Loucy (cell line): ENCODE measurements at regions not wholly inside any gene's neighbourhood (a gene's known extent, or its start where the extent isn't known, plus 50 kb on each side); places are given as distances from the start of the nearest gene placed in this dataset.
A peak's percentile ranks its signal among the peaks of the same experiment; 100 is the strongest.

ENCODE experiments used
- H2AFZ ChIP-seq: fragments of 200-600 bp; sonication (generic); 2 replicates; pipeline ENCODE4 v1.6.0; 2016; ENCODE audit warnings: antibody characterized with exemption, mild to moderate bottlenecking, low read length, moderate library complexity
- H3F3A ChIP-seq: fragments of 200-600 bp; 2 replicates; pipeline ENCODE4 v1.6.0; 2016; ENCODE audit warnings: antibody characterized with exemption, low read depth, mild to moderate bottlenecking
- H3K27me3 ChIP-seq: fragments of 200-600 bp; sonication (generic); 2 replicates; pipeline ENCODE4 v1.6.1; 2014; ENCODE audit warnings: low read length, mild to moderate bottlenecking; ENCODE audit not compliant: insufficient read depth, poor library complexity, severe bottlenecking
- H3K36me3 ChIP-seq: fragments of 200-600 bp; sonication (generic); 2 replicates; pipeline ENCODE4 v1.6.1; 2016; ENCODE audit warnings: low read length; ENCODE audit not compliant: insufficient read depth
- H3K4me1 ChIP-seq: fragments of 200-600 bp; sonication (generic); 2 replicates; pipeline ENCODE4 v1.5.1; 2014; ENCODE audit warnings: low read length, mild to moderate bottlenecking; ENCODE audit not compliant: insufficient read depth, poor library complexity, severe bottlenecking
- H3K4me2 ChIP-seq: fragments of 200-600 bp; sonication (generic); 2 replicates; pipeline ENCODE4 v1.6.0; 2014; ENCODE audit warnings: antibody characterized with exemption, low read length, low read depth, mild to moderate bottlenecking; ENCODE audit not compliant: poor library complexity, severe bottlenecking
- H3K4me3 ChIP-seq: fragments of 200-600 bp; sonication (generic); 2 replicates; pipeline ENCODE4 v1.5.1; 2014; ENCODE audit warnings: low read length, mild to moderate bottlenecking, mixed read lengths; ENCODE audit not compliant: poor library complexity, severe bottlenecking
- H3K79me2 ChIP-seq: fragments of 200-600 bp; sonication (generic); 2 replicates; pipeline ENCODE4 v1.6.1; 2014; ENCODE audit warnings: low read length; ENCODE audit not compliant: insufficient read depth
- H3K9ac ChIP-seq: fragments of 200-600 bp; sonication (generic); 2 replicates; pipeline ENCODE4 v1.6.0; 2014; ENCODE audit warnings: mild to moderate bottlenecking, low read depth, low read length, moderate library complexity; ENCODE audit not compliant: poor library complexity, severe bottlenecking
- H3K9me2 ChIP-seq: fragments of 200-600 bp; sonication (generic); replicated peaks from 2 replicates; pipeline ENCODE4 v1.6.1; 2016; ENCODE audit warnings: low read depth, low read length, mixed read lengths
- H3K9me3 ChIP-seq: fragments of 200-600 bp; sonication (generic); 2 replicates; pipeline ENCODE4 v1.6.1; 2014; ENCODE audit warnings: mild to moderate bottlenecking, antibody characterized with exemption, low read length, low read depth; ENCODE audit not compliant: insufficient read depth
- H4K20me1 ChIP-seq: fragments of 200-600 bp; sonication (generic); 2 replicates; pipeline ENCODE4 v1.6.0; 2014; ENCODE audit warnings: antibody characterized with exemption, low read length, mild to moderate bottlenecking; ENCODE audit not compliant: insufficient read depth, poor library complexity, severe bottlenecking
- EZH2phosphoT487 ChIP-seq: fragments of 200-600 bp; IDR thresholded peaks from 2 replicates; pipeline ENCODE4 v1.6.1; 2018; ENCODE audit warnings: antibody characterized with exemption, mild to moderate bottlenecking, moderate library complexity, borderline replicate concordance
- TF ChIP-seq, protein P1 (sequence below): fragments of 200-600 bp; sonication (generic); conservative IDR thresholded peaks from 2 replicates; pipeline ENCODE4 v1.5.1; 2014; ENCODE audit warnings: mild to moderate bottlenecking, antibody characterized with exemption, low read length

DNA sequence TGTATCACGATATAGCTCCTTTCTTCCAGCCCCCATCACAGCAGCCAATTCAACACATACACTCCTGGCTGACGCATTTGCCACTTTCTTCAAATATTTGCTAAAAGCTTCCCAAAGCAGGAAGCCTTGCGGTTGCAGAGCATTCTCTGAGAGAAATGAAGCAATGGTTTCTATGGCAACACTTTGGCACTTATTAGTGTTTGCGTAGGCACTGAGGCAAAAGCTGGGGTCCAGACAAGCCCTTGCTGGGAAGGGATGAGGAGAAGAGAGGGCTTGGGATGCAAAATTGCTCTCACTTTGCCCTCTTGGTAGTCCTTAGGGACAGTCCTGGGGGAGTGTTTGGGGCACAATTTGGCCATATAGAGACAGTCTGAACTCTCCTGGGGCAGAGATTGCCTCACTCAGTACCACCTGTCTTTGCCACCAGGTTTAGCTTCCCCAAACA is 55.0 kb upstream of the PAK3 start:
- peak overlapping the region; percentile 40 for H3K4me2 ChIP-seq
- no peaks in the 10 kb centered on the region for H3K27me3 ChIP-seq
- no peaks in the 10 kb centered on the region for H3K9me2 ChIP-seq
- no peak overlapping the region for H3K4me3 ChIP-seq
- no peak for TF ChIP-seq EZH2phosphoT487
- TF ChIP-seq, protein P1, sequence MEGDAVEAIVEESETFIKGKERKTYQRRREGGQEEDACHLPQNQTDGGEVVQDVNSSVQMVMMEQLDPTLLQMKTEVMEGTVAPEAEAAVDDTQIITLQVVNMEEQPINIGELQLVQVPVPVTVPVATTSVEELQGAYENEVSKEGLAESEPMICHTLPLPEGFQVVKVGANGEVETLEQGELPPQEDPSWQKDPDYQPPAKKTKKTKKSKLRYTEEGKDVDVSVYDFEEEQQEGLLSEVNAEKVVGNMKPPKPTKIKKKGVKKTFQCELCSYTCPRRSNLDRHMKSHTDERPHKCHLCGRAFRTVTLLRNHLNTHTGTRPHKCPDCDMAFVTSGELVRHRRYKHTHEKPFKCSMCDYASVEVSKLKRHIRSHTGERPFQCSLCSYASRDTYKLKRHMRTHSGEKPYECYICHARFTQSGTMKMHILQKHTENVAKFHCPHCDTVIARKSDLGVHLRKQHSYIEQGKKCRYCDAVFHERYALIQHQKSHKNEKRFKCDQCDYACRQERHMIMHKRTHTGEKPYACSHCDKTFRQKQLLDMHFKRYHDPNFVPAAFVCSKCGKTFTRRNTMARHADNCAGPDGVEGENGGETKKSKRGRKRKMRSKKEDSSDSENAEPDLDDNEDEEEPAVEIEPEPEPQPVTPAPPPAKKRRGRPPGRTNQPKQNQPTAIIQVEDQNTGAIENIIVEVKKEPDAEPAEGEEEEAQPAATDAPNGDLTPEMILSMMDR = no peak
- H2AFZ ChIP-seq = no peak overlapping the region
- no peaks in the 10 kb centered on the region for H4K20me1 ChIP-seq
- no peaks in the 10 kb centered on the region for H3K4me1 ChIP-seq
- no peaks in the 10 kb centered on the region for H3K9me3 ChIP-seq
- no peaks in the 10 kb centered on the region for H3K36me3 ChIP-seq
- H3F3A ChIP-seq = no peaks in the 10 kb centered on the region
- H3K79me2 ChIP-seq = no peaks in the 10 kb centered on the region
- no peak overlapping the region for H3K9ac ChIP-seq

- no peaks in the 10 kb centered on the region for H3K9me3 ChIP-seq
- H3K4me2 ChIP-seq = peak overlapping the region; percentile 40
- H3K4me1 ChIP-seq = no peaks in the 10 kb centered on the region
- H3K27me3 ChIP-seq = no peaks in the 10 kb centered on the region
- H4K20me1 ChIP-seq = no peaks in the 10 kb centered on the region
- H3F3A ChIP-seq = no peaks in the 10 kb centered on the region
- no peak overlapping the region for H2AFZ ChIP-seq
- no peak for TF ChIP-seq EZH2phosphoT487
- TF ChIP-seq, protein P1 = no peak
- no peaks in the 10 kb centered on the region for H3K79me2 ChIP-seq
- no peaks in the 10 kb centered on the region for H3K9me2 ChIP-seq
- H3K4me3 ChIP-seq = no peak overlapping the region
- no peaks in the 10 kb centered on the region for H3K36me3 ChIP-seq
- H3K9ac ChIP-seq = no peak overlapping the region
Measured at GRCh38 chrX:111040377-111041017, 55.5 kb upstream of the PAK3 start.

DNA sequence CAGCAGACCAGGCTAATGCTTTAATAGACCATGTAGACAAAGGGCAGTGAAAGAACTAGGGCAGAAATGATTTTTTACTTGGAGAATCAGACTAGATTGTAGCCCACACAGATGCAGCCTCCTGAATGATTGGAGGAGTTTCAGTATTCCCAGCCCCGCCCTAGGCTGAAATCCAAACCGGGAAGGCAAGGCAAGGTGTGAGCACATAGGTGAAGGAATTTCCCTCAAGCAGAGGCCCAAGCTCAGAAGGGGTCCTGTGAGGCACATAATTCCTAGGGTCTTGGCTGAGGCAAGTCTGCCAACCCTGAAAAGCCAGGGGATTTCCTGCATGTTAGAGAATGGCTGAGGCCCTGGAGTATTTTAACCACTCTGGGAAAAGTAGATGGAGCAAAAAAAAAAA is 56.4 kb upstream of the PAK3 start:
- Histone ChIP-seq H3K4me3 (no peak overlapping the region), H3K9me3 (no peaks in the 10 kb centered on the region), H3K36me3 (no peaks in the 10 kb centered on the region), H3K4me1 (no peaks in the 10 kb centered on the region), H4K20me1 (no peaks in the 10 kb centered on the region), H3K9me2 (no peaks in the 10 kb centered on the region), H3K27me3 (no peaks in the 10 kb centered on the region), H3K4me2 (no peak overlapping the region), H3K9ac (no peak overlapping the region), H2AFZ (no peak overlapping the region), H3F3A (no peaks in the 10 kb centered on the region), H3K79me2 (no peaks in the 10 kb centered on the region)
- TF ChIP-seq, protein P1 = no peak
- TF ChIP-seq EZH2phosphoT487 = no peak
